WTC11 (cell line): ENCODE measurements at regions not wholly inside any gene's neighbourhood (a gene's known extent, or its start where the extent isn't known, plus 50 kb on each side); places are given as distances from the start of the nearest gene placed in this dataset.

Source experiments
- ATAC-seq: fragments of 200-7000 bp; cut with Tn5 transposase; 2 replicates; pipeline ENCODE4 v1.10.0; 2021; ENCODE audit warnings: mild to moderate bottlenecking, moderate library complexity
- CTCF ChIA-PET: fragments of 300-600 bp; sonication (Branson Sonifier 250); formaldehyde crosslinking; loops from one replicate; lab custom pipeline; 2021; ENCODE audit warnings: antibody characterized with exemption; lab: Charles Lee
- POLR2A ChIA-PET: fragments of 350-600 bp; sonication (Branson Sonifier 250); formaldehyde crosslinking; loops from one replicate; lab custom pipeline; 2021; ENCODE audit warnings: antibody characterized with exemption; lab: Charles Lee
- DNase-seq: peaks from one replicate; pipeline ENCODE4 v3.0.0; 2021; ENCODE audit warnings: low spot score
- H3K27ac Mint-ChIP-seq: 2 replicates; pipeline ENCODE4 v1.8.0; 2021; ENCODE audit warnings: mixed read lengths
- H3K27me3 Mint-ChIP-seq: 2 replicates; pipeline ENCODE4 v1.8.0; 2021; ENCODE audit warnings: low read depth, mild to moderate bottlenecking, moderate library complexity, mixed read lengths
- H3K36me3 Mint-ChIP-seq: 2 replicates; pipeline ENCODE4 v1.8.0; 2021; ENCODE audit warnings: mixed read lengths
- H3K4me1 Mint-ChIP-seq: 2 replicates; pipeline ENCODE4 v1.8.0; 2022; ENCODE audit warnings: mixed read lengths
- H3K4me3 Mint-ChIP-seq: 2 replicates; pipeline ENCODE4 v1.8.0; 2021; ENCODE audit warnings: mild to moderate bottlenecking, moderate library complexity, mixed read lengths
- H3K9me3 Mint-ChIP-seq: 2 replicates; pipeline ENCODE4 v1.8.0; 2021; ENCODE audit warnings: mixed read lengths
- CREM ChIP-seq: sonication (generic); formaldehyde crosslinking; IDR thresholded peaks from 2 replicates; pipeline ENCODE4 v1.8.1; 2022; ENCODE audit warnings: mild to moderate bottlenecking, missing genetic modification reagents, moderate library complexity
- ELF4 ChIP-seq: sonication (generic); formaldehyde crosslinking; IDR thresholded peaks from 2 replicates; pipeline ENCODE4 v1.8.1; 2022; ENCODE audit warnings: low read depth, mild to moderate bottlenecking, moderate library complexity, missing genetic modification reagents
- GRHL2 ChIP-seq: fragments of 250-450 bp; sonication (Bioruptor Pico); IDR thresholded peaks from 2 replicates; pipeline ENCODE4 v1.8.0; 2022; ENCODE audit warnings: mild to moderate bottlenecking, moderate library complexity; ENCODE audit not compliant: insufficient replicate concordance, severe bottlenecking
- KAT7 ChIP-seq: sonication (generic); formaldehyde crosslinking; IDR thresholded peaks from 2 replicates; pipeline ENCODE4 v1.8.1; 2023; ENCODE audit warnings: missing genetic modification reagents, mild to moderate bottlenecking, borderline replicate concordance
- NR1H2 ChIP-seq: sonication (generic); formaldehyde crosslinking; IDR thresholded peaks from 2 replicates; pipeline ENCODE4 v1.9.0; 2021; ENCODE audit warnings: mild to moderate bottlenecking, moderate library complexity, missing genetic modification reagents
- OVOL2 ChIP-seq: fragments of 250-450 bp; sonication (Bioruptor Pico); IDR thresholded peaks from 2 replicates; pipeline ENCODE4 v1.9.0; 2021; ENCODE audit warnings: mild to moderate bottlenecking, borderline replicate concordance
- SMAD3 ChIP-seq: sonication (generic); formaldehyde crosslinking; IDR thresholded peaks from 2 replicates; pipeline ENCODE4 v1.8.0; 2022; ENCODE audit warnings: missing genetic modification reagents, mild to moderate bottlenecking, borderline replicate concordance
- TCF7 ChIP-seq: sonication (generic); formaldehyde crosslinking; IDR thresholded peaks from 2 replicates; pipeline ENCODE4 v1.8.0; 2022; ENCODE audit warnings: mild to moderate bottlenecking, low read depth, missing genetic modification reagents, moderate library complexity
- TEAD1 ChIP-seq: sonication (generic); formaldehyde crosslinking; IDR thresholded peaks from 2 replicates; pipeline ENCODE4 v1.8.0; 2022; ENCODE audit warnings: mild to moderate bottlenecking, missing genetic modification reagents
- USF2 ChIP-seq: sonication (generic); formaldehyde crosslinking; IDR thresholded peaks from 2 replicates; pipeline ENCODE4 v1.8.1; 2023; ENCODE audit warnings: mild to moderate bottlenecking, missing genetic modification reagents, moderate library complexity
- ZBTB21 ChIP-seq: sonication (generic); formaldehyde crosslinking; IDR thresholded peaks from 2 replicates; pipeline ENCODE4 v1.8.1; 2023; ENCODE audit warnings: mild to moderate bottlenecking, missing genetic modification reagents, borderline replicate concordance
- ZMAT4 ChIP-seq: fragments of 250-450 bp; sonication (Bioruptor Pico); IDR thresholded peaks from 2 replicates; pipeline ENCODE4 v1.9.0; 2021; ENCODE audit warnings: mild to moderate bottlenecking
- ZNF263 ChIP-seq: sonication (generic); formaldehyde crosslinking; IDR thresholded peaks from 2 replicates; pipeline ENCODE4 v1.8.1; 2022; ENCODE audit warnings: low read depth, mild to moderate bottlenecking, moderate library complexity, missing genetic modification reagents
- ZNF317 ChIP-seq: sonication (generic); formaldehyde crosslinking; IDR thresholded peaks from 2 replicates; pipeline ENCODE4 v1.8.1; 2023; ENCODE audit warnings: low read depth, mild to moderate bottlenecking, moderate library complexity, missing genetic modification reagents, borderline replicate concordance
- ZNF423 ChIP-seq: fragments of 250-450 bp; sonication (Bioruptor Pico); IDR thresholded peaks from 2 replicates; pipeline ENCODE4 v2.1.2; 2022; ENCODE audit warnings: mild to moderate bottlenecking, moderate library complexity
- ZNF532 ChIP-seq: fragments of 250-450 bp; sonication (Bioruptor Pico); IDR thresholded peaks from 2 replicates; pipeline ENCODE4 v1.9.0; 2021; ENCODE audit warnings: mild to moderate bottlenecking, borderline replicate concordance
- TF ChIP-seq, protein P1 (sequence below): sonication (generic); formaldehyde crosslinking; IDR thresholded peaks from 2 replicates; pipeline ENCODE4 v1.8.0; 2022; ENCODE audit warnings: mild to moderate bottlenecking, missing genetic modification reagents
- TF ChIP-seq, protein P2 (sequence below): sonication (generic); formaldehyde crosslinking; IDR thresholded peaks from 2 replicates; pipeline ENCODE4 v1.8.0; 2023; ENCODE audit warnings: missing genetic modification reagents
- TF ChIP-seq, protein P3 (sequence below): sonication (generic); formaldehyde crosslinking; IDR thresholded peaks from 2 replicates; pipeline ENCODE4 v1.8.1; 2022; ENCODE audit warnings: mild to moderate bottlenecking, missing genetic modification reagents, moderate library complexity, borderline replicate concordance
- TF ChIP-seq, protein P4 (sequence below): sonication (generic); formaldehyde crosslinking; IDR thresholded peaks from 2 replicates; pipeline ENCODE4 v1.8.1; 2023; ENCODE audit warnings: mild to moderate bottlenecking, missing genetic modification reagents, moderate library complexity

- Mint-ChIP-seq H3K27ac (no peak overlapping the region), H3K4me3 (no peak overlapping the region), H3K9me3 (peaks cover 19% of the 10 kb centered on the region), H3K36me3 (peaks cover 3% of the 10 kb centered on the region; the same call in 1 of the 2 replicates), H3K4me1 (peaks cover 16% of the 10 kb centered on the region), H3K27me3 (no peaks in the 10 kb centered on the region)
- DNase-seq (no peak), ATAC-seq (no peak)
- ChIA-PET POLR2A (no interaction called here), CTCF (no interaction called here)
- TF ChIP-seq ZNF263 (no peak), USF2 (CRISPR knock-in tag) (0 out of 2 replicates have a peak, but pooled peaks have one; percentile 52)
- TF ChIP-seq, protein P1, sequence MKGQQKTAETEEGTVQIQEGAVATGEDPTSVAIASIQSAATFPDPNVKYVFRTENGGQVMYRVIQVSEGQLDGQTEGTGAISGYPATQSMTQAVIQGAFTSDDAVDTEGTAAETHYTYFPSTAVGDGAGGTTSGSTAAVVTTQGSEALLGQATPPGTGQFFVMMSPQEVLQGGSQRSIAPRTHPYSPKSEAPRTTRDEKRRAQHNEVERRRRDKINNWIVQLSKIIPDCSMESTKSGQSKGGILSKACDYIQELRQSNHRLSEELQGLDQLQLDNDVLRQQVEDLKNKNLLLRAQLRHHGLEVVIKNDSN (CRISPR knock-in tag), result peak; percentile 35; the same call in 1 of the 2 replicates
Measured at GRCh38 chr20:16968099-16968498, 219.9 kb downstream of the OTOR start.

GRCh38 chr20:16970776-16971175, 222.6 kb downstream of the OTOR start:
- ChIA-PET CTCF (no interaction called here), POLR2A (no interaction called here)
- Mint-ChIP-seq H3K4me3 (no peak overlapping the region), H3K9me3 (peaks cover 13% of the 10 kb centered on the region), H3K4me1 (peaks cover 16% of the 10 kb centered on the region), H3K36me3 (no peaks in the 10 kb centered on the region), H3K27ac (no peak overlapping the region), H3K27me3 (no peaks in the 10 kb centered on the region)
- DNase-seq (no peak), ATAC-seq (no peak)
- TF ChIP-seq, protein P1 (CRISPR knock-in tag), result no peak
- TF ChIP-seq KAT7 (CRISPR knock-in tag), result no peak
- no peak for TF ChIP-seq ZNF317 (CRISPR knock-in tag)
- TF ChIP-seq, protein P2, sequence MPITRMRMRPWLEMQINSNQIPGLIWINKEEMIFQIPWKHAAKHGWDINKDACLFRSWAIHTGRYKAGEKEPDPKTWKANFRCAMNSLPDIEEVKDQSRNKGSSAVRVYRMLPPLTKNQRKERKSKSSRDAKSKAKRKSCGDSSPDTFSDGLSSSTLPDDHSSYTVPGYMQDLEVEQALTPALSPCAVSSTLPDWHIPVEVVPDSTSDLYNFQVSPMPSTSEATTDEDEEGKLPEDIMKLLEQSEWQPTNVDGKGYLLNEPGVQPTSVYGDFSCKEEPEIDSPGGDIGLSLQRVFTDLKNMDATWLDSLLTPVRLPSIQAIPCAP, result no peak
- TF ChIP-seq ZNF423 (CRISPR knock-in tag), result no peak
- TF ChIP-seq TEAD1, result no peak
- no peak for TF ChIP-seq NR1H2 (CRISPR knock-in tag)
- no peak for TF ChIP-seq GRHL2
- TF ChIP-seq OVOL2, result no peak

DNA sequence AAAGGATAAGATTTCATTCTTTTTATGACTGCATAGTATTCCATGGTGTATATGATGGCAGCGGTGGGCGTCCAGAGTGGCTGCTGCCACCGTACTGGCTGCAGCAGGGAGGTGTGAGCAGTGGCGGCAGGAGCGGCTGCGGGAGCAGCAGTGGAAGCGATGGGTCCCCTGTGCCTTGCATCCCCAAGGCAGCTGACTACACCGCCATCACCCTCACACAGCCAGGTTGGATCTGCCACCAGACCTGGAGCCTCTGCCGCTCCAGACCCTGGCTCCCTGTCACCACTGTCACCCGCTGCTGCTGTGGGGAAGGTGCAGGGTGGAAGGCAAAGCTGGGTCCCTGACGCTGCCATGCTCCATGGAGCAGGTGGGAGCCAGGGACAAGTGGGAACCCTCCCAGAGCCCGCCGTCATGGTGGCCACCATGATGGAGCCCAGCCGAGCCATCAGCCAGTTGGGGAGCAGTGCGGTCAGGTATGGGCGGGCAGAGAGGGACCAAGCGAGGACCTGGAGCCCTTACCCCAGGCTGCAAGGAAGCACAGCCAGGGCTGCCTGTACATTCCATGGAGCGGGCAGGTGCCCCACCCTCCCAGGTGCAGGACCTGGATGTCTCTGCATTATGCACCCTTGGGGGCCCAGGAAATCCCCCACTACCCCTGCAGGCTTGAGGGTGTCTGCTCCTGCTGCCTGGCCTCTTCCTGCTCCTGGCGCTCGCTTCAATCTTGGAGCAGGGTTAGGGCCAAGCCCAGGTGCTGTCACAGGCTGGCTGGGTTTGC, 226.1 kb downstream of the OTOR start:
- DNase-seq (no peak), ATAC-seq (no peak)
- peaks cover 8% of the 10 kb centered on the region; the same call in 1 of the 2 replicates for H3K36me3 Mint-ChIP-seq
- H3K4me1 Mint-ChIP-seq, result no peaks in the 10 kb centered on the region
- no peak overlapping the region for H3K27ac Mint-ChIP-seq
- no peaks in the 10 kb centered on the region for H3K27me3 Mint-ChIP-seq
- no peak overlapping the region for H3K4me3 Mint-ChIP-seq
- ChIA-PET POLR2A (no interaction called here), CTCF (no interaction called here)
- peaks cover 15% of the 10 kb centered on the region for H3K9me3 Mint-ChIP-seq
- TF ChIP-seq ELF4 (no peak), TCF7 (CRISPR knock-in tag) (no peak), ZBTB21 (no peak), ZNF532 (CRISPR knock-in tag) (no peak), CREM (CRISPR knock-in tag) (no peak), SMAD3 (CRISPR knock-in tag) (no peak), ZMAT4 (CRISPR knock-in tag) (no peak)
- TF ChIP-seq, protein P3, sequence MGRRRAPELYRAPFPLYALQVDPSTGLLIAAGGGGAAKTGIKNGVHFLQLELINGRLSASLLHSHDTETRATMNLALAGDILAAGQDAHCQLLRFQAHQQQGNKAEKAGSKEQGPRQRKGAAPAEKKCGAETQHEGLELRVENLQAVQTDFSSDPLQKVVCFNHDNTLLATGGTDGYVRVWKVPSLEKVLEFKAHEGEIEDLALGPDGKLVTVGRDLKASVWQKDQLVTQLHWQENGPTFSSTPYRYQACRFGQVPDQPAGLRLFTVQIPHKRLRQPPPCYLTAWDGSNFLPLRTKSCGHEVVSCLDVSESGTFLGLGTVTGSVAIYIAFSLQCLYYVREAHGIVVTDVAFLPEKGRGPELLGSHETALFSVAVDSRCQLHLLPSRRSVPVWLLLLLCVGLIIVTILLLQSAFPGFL (CRISPR knock-in tag), result no peak
- TF ChIP-seq, protein P4, sequence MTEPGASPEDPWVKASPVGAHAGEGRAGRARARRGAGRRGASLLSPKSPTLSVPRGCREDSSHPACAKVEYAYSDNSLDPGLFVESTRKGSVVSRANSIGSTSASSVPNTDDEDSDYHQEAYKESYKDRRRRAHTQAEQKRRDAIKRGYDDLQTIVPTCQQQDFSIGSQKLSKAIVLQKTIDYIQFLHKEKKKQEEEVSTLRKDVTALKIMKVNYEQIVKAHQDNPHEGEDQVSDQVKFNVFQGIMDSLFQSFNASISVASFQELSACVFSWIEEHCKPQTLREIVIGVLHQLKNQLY (CRISPR knock-in tag), result no peak
